ENCODE measurements at regions not wholly inside any gene's neighbourhood (a gene's known extent, or its start where the extent isn't known, plus 50 kb on each side); places are given as distances from the start of the nearest gene placed in this dataset.

DNA sequence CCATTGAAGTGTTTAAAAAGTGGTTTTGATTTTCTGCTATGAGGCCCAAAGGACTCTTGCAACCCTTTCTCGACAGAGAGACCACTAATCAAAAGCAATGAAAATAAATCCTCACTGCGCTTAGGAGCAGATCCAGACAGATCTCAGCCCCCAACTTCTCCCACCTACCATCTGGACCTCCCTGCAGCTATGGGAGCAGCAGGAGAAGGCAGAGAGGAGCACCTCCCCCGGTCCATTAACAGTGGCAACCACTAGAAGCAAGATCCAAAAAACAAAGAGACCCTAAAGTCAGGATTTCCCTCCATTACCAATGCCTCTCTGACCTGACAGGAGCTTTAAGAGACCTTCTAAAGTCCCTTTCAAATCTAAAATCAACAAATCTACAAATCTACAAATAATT lies 99.0 kb upstream of the LSM8 start:
- CTCF ChIA-PET = no interaction called here
- H3K9me3 Mint-ChIP-seq = peaks cover 0 to 6% (median 2%) of the 10 kb centered on the region in 11 donors

DNA sequence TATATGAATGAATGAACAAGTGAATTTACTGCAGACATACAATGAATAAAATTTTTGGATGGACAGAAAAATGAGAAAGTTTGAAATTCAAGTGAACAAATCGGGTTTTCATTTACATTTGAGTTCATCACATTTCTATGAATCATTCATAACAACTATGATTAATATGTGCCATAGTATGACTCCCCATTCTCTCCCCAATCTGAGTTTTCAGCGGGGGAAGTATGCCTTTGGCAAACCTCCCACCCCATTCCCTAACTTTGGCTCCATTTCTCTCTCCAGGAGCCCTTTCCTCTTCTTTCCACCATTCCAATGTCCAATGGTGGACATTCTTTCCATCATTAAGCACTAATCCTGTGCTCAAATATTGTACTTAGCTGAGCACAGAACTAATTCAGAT lies 96.8 kb upstream of the LSM8 start:
- intact Hi-C loops (cut with micrococcal nuclease) = no loop called here
- Mint-ChIP-seq H3K36me3 (no peaks in the 10 kb centered on the region), H3K4me3 (no peak overlapping the region), H3K4me1 (peaks cover 0 to 4% (median 0%) of the 10 kb centered on the region in 7 donors), H3K27ac (no peak overlapping the region), H3K27me3 (peaks cover 0 to 34% (median 21%) of the 10 kb centered on the region in 5 donors), H3K9me3 (peaks cover 0 to 6% (median 0%) of the 10 kb centered on the region in 11 donors)
- CTCF ChIA-PET = no interaction called here
- Histone ChIP-seq H3K9me3 (ENCODE audit: control insufficient read depth in 2 of 3, low read length in 3 of 3) (no peaks in the 10 kb centered on the region), H3K36me3 (ENCODE audit: control insufficient read depth in 2 of 3, insufficient read depth in 3 of 3, low read length in 3 of 3) (no peaks in the 10 kb centered on the region), H3K4me3 (ENCODE audit: low read length) (no peak overlapping the region), H3K4me1 (ENCODE audit: control insufficient read depth in 2 of 2, insufficient read depth in 2 of 2, low read length in 2 of 2) (no peaks in the 10 kb centered on the region), H3K27ac (ENCODE audit: low read depth, low read length) (no peak overlapping the region), H3K27me3 (ENCODE audit: control insufficient read depth in 2 of 2, insufficient read depth in 2 of 2, low read length in 2 of 2) (no peaks in the 10 kb centered on the region)
- POLR2A ChIA-PET = no interaction called here
- ATAC-seq (no peak), DNase-seq (no peak)

More for the DNA sequence above, 99.0 kb upstream of the LSM8 start:
- H3K27ac Mint-ChIP-seq = no peak overlapping the region
- intact Hi-C loops (cut with micrococcal nuclease) = loop anchor here in 1 of 2 donors (5.0 kb wide), 1 partner anchor 97 kb away; the partner anchor contains the start of gene LSM8
- Histone ChIP-seq H3K9me3 (ENCODE audit: control insufficient read depth in 2 of 3, low read length in 3 of 3) (no peaks in the 10 kb centered on the region), H3K27me3 (ENCODE audit: control insufficient read depth in 2 of 2, insufficient read depth in 2 of 2, low read length in 2 of 2) (no peaks in the 10 kb centered on the region), H3K4me3 (ENCODE audit: low read length) (no peak overlapping the region), H3K36me3 (ENCODE audit: control insufficient read depth in 2 of 3, insufficient read depth in 3 of 3, low read length in 3 of 3) (no peaks in the 10 kb centered on the region), H3K27ac (ENCODE audit: low read depth, low read length) (no peak overlapping the region), H3K4me1 (ENCODE audit: control insufficient read depth in 2 of 2, insufficient read depth in 2 of 2, low read length in 2 of 2) (no peaks in the 10 kb centered on the region)
- peaks cover 0 to 30% (median 24%) of the 10 kb centered on the region in 5 donors for H3K27me3 Mint-ChIP-seq
- no peaks in the 10 kb centered on the region for H3K36me3 Mint-ChIP-seq
- H3K4me3 Mint-ChIP-seq = no peak overlapping the region
- POLR2A ChIA-PET = no interaction called here
- DNase-seq = no peak
- H3K4me1 Mint-ChIP-seq = peaks cover 0 to 14% (median 0%) of the 10 kb centered on the region in 7 donors
- no peak for ATAC-seq

DNA sequence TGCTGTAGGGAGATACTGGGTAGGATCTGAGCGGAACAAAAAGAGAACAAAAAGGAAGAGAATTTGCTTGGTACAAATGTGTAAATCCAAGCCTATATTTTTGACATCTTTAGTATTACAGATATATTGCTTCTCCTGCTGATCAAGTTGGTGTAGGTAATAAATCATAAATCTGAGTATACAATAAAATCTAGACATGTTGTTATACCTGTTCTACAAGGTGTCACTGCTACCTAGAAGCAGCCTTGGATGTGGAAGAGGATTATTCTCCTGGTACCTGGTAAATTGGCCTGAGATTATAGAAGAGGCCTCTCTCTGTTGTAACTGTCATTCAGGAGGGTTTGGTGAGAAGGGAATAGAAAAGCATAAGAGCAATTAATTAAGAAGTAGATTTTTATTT lies 89.9 kb upstream of the LSM8 start:
- H3K4me3 Mint-ChIP-seq = no peak overlapping the region
- H3K36me3 Mint-ChIP-seq = no peaks in the 10 kb centered on the region
- no peaks in the 10 kb centered on the region for H3K4me1 Mint-ChIP-seq
- H3K9me3 Mint-ChIP-seq = peaks cover 0 to 1% (median 0%) of the 10 kb centered on the region in 11 donors
- no peak for DNase-seq
- H3K27ac Mint-ChIP-seq = no peak overlapping the region
- CTCF ChIA-PET = no interaction called here
- Histone ChIP-seq H3K36me3 (ENCODE audit: control insufficient read depth in 2 of 3, insufficient read depth in 3 of 3, low read length in 3 of 3) (no peaks in the 10 kb centered on the region), H3K4me1 (ENCODE audit: control insufficient read depth in 2 of 2, insufficient read depth in 2 of 2, low read length in 2 of 2) (no peaks in the 10 kb centered on the region), H3K9me3 (ENCODE audit: control insufficient read depth in 2 of 3, low read length in 3 of 3) (no peaks in the 10 kb centered on the region), H3K4me3 (ENCODE audit: low read length) (no peak overlapping the region), H3K27me3 (ENCODE audit: control insufficient read depth in 2 of 2, insufficient read depth in 2 of 2, low read length in 2 of 2) (no peaks in the 10 kb centered on the region), H3K27ac (ENCODE audit: low read depth, low read length) (no peak overlapping the region)
- POLR2A ChIA-PET = no interaction called here
- H3K27me3 Mint-ChIP-seq = peaks cover 0 to 10% (median 6%) of the 10 kb centered on the region in 5 donors
- intact Hi-C loops (cut with micrococcal nuclease) = no loop called here
- ATAC-seq = no peak

DNA sequence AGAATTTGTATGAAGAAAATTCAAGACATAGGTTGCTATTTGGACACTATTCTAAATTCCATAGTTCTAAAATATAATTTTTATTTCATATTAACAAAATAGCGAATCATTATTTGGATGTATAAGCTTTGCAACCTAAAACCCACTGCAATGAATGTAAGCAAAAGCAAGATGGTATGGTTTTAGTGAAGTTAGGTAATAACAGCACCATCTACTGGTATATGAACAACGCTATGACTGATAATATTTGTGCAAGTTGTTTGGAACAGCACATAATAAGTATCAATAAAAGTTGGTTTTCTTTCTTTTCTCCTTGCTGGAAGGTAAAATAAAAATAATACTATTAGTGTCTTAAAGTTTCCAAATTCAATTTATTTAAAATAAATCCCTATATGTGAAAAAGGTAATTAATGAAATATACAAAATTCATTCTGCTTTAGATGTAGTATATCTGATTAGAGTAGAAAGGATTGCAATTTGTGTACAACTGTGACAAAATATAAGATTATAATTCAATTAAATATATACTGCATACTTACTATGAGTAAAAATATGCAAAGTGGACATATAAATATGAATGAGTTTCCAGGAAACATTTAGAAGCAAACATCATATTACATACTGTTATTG lies 79.0 kb upstream of the LSM8 start:
- no peak for ATAC-seq
- Mint-ChIP-seq H3K36me3 (no peaks in the 10 kb centered on the region), H3K4me1 (no peaks in the 10 kb centered on the region), H3K27ac (no peak overlapping the region), H3K27me3 (peaks cover 0 to 13% (median 2%) of the 10 kb centered on the region in 5 donors), H3K4me3 (no peak overlapping the region), H3K9me3 (peaks cover 0 to 4% (median 0%) of the 10 kb centered on the region in 11 donors)
- CTCF ChIA-PET = interaction anchor here (0.8 kb wide), 1 partner anchor 15 kb away, joined by 3 read pairs; no protein-coding TSS in a partner anchor
- no peaks in the 10 kb centered on the region for H3K36me3 ChIP-seq (ENCODE audit: control insufficient read depth in 2 of 3, insufficient read depth in 3 of 3, low read length in 3 of 3)
- no peaks in the 10 kb centered on the region for H3K9me3 ChIP-seq (ENCODE audit: control insufficient read depth in 2 of 3, low read length in 3 of 3)
- H3K4me3 ChIP-seq (ENCODE audit: low read length) = no peak overlapping the region
- no peaks in the 10 kb centered on the region for H3K27me3 ChIP-seq (ENCODE audit: control insufficient read depth in 2 of 2, insufficient read depth in 2 of 2, low read length in 2 of 2)
- no peak overlapping the region for H3K27ac ChIP-seq (ENCODE audit: low read depth, low read length)
- no peaks in the 10 kb centered on the region for H3K4me1 ChIP-seq (ENCODE audit: control insufficient read depth in 2 of 2, insufficient read depth in 2 of 2, low read length in 2 of 2)
- DNase-seq = no peak
- POLR2A ChIA-PET = no interaction called here
- intact Hi-C loops (cut with micrococcal nuclease) = no loop called here

GRCh38 chr7:118109607-118110006 lies 74.4 kb upstream of the LSM8 start:
- Histone ChIP-seq H3K4me1 (ENCODE audit: control insufficient read depth in 2 of 2, insufficient read depth in 2 of 2, low read length in 2 of 2) (no peaks in the 10 kb centered on the region), H3K4me3 (ENCODE audit: low read length) (no peak overlapping the region), H3K27me3 (ENCODE audit: control insufficient read depth in 2 of 2, insufficient read depth in 2 of 2, low read length in 2 of 2) (no peaks in the 10 kb centered on the region), H3K9me3 (ENCODE audit: control insufficient read depth in 2 of 3, low read length in 3 of 3) (no peaks in the 10 kb centered on the region), H3K36me3 (ENCODE audit: control insufficient read depth in 2 of 3, insufficient read depth in 3 of 3, low read length in 3 of 3) (no peaks in the 10 kb centered on the region), H3K27ac (ENCODE audit: low read depth, low read length) (no peak overlapping the region)
- CTCF ChIA-PET = no interaction called here
- intact Hi-C loops (cut with micrococcal nuclease) = no loop called here
- no peaks in the 10 kb centered on the region for H3K4me1 Mint-ChIP-seq
- DNase-seq = no peak
- H3K36me3 Mint-ChIP-seq = peaks cover 0 to 5% (median 0%) of the 10 kb centered on the region in 5 donors
- H3K27me3 Mint-ChIP-seq = peaks cover 0 to 16% (median 4%) of the 10 kb centered on the region in 5 donors
- H3K27ac Mint-ChIP-seq = no peak overlapping the region
- no peak for ATAC-seq
- H3K4me3 Mint-ChIP-seq = no peak overlapping the region
- peaks cover 0 to 12% (median 2%) of the 10 kb centered on the region in 11 donors for H3K9me3 Mint-ChIP-seq
- POLR2A ChIA-PET = no interaction called here

GRCh38 chr7:118110178-118110925 lies 73.6 kb upstream of the LSM8 start:
- Histone ChIP-seq H3K9me3 (ENCODE audit: control insufficient read depth in 2 of 3, low read length in 3 of 3) (no peaks in the 10 kb centered on the region), H3K27ac (ENCODE audit: low read depth, low read length) (no peak overlapping the region), H3K4me3 (ENCODE audit: low read length) (no peak overlapping the region), H3K27me3 (ENCODE audit: control insufficient read depth in 2 of 2, insufficient read depth in 2 of 2, low read length in 2 of 2) (no peaks in the 10 kb centered on the region), H3K36me3 (ENCODE audit: control insufficient read depth in 2 of 3, insufficient read depth in 3 of 3, low read length in 3 of 3) (no peaks in the 10 kb centered on the region), H3K4me1 (ENCODE audit: control insufficient read depth in 2 of 2, insufficient read depth in 2 of 2, low read length in 2 of 2) (no peaks in the 10 kb centered on the region)
- ChIA-PET CTCF (interaction anchor here (0.7 kb wide), 1 partner anchor 64 kb away, joined by 4 read pairs; no protein-coding TSS in a partner anchor), POLR2A (no interaction called here)
- Mint-ChIP-seq H3K27me3 (peaks cover 0 to 16% (median 4%) of the 10 kb centered on the region in 5 donors), H3K4me1 (no peaks in the 10 kb centered on the region), H3K27ac (no peak overlapping the region), H3K9me3 (peaks cover 0 to 12% (median 2%) of the 10 kb centered on the region in 11 donors), H3K36me3 (peaks cover 0 to 5% (median 0%) of the 10 kb centered on the region in 5 donors), H3K4me3 (no peak overlapping the region)
- no peak for DNase-seq
- intact Hi-C loops (cut with micrococcal nuclease) = no loop called here
- no peak for ATAC-seq

Measured in naive thymus-derived CD4-positive, alpha-beta T cell (primary cell).